K562 (cell line): ENCODE measurements at regions not wholly inside any gene's neighbourhood (a gene's known extent, or its start where the extent isn't known, plus 50 kb on each side); places are given as distances from the start of the nearest gene placed in this dataset.

ENCODE experiments used
- ATAC-seq: fragments of 200-7000 bp; cut with Tn5 transposase; 3 replicates; pipeline ENCODE4 v1.9.1; 2020; ENCODE audit warnings: moderate library complexity
- BruUV-seq: library from RNA; stranded (reverse); fragments of 400-500 nt; replicated peaks from 2 replicates; lab custom pipeline; 2021; lab: Mats Ljungman, UMichigan
- CTCF ChIA-PET: fragments of 300-600 bp; formaldehyde crosslinking; extraction: SDS; loops from one replicate; lab custom pipeline; 2021; ENCODE audit warnings: low intra/inter-chr PET ratio; lab: Yijun Ruan, JAX
- POLR2A ChIA-PET: fragments of 300-600, 350-650 bp; sonication (Branson Sonifier 250); formaldehyde crosslinking; extraction: SDS; loops from one replicate; lab custom pipeline; 2021; ENCODE audit warnings: antibody characterized with exemption, inconsistent platforms; lab: Yijun Ruan, JAX
- DNase-seq, 4 experiments: peaks; one replicate each; pipeline versions ENCODE4 v3.0.0 to v3.0.0-alpha.2; 2011 to 2018; ENCODE audit warnings: low spot score in 3 of 4, mixed read lengths in 3 of 4; ENCODE audit errors: extremely low read depth in 1 of 4
- FAIRE-seq: peaks from 2 replicates; lab custom pipeline; 2011; peaks lifted over from hg19 to GRCh38; lab: Jason Lieb, UNC
- H2AFZ ChIP-seq: 2 replicates; pipeline ENCODE4 v1.6.0; 2011; ENCODE audit warnings: low read depth, low read length, control low read depth, inconsistent platforms
- H3K27ac ChIP-seq: fragments of 200-600 bp; 3 replicates; pipeline ENCODE4 v1.8.0; 2011; ENCODE audit warnings: low read depth, mild to moderate bottlenecking, control low read depth, inconsistent platforms, low read length, moderate library complexity, mixed read lengths; ENCODE audit errors: extremely low read depth
- H3K27me3 ChIP-seq, 2 experiments: fragments of 300-600 bp in 1 of 2; 2 replicates in 1 of 2; 3 replicates in 1 of 2; pipeline versions ENCODE4 v1.6.0 to v1.8.0; 2011; ENCODE audit warnings: inconsistent platforms in 2 of 2, low read length in 2 of 2, mild to moderate bottlenecking in 1 of 2, mixed read lengths in 1 of 2, moderate library complexity in 1 of 2; ENCODE audit not compliant: control insufficient read depth in 2 of 2, insufficient read depth in 2 of 2
- H3K36me3 ChIP-seq: fragments of 300-600 bp; 3 replicates; pipeline ENCODE4 v1.8.0; 2011; ENCODE audit warnings: mild to moderate bottlenecking, low read length, inconsistent platforms; ENCODE audit not compliant: control insufficient read depth, insufficient read depth
- H3K4me1 ChIP-seq, 2 experiments: fragments of 200-600 bp in 1 of 2; replicated peaks in 1 of 2; 2 replicates in 1 of 2; 3 replicates in 1 of 2; pipeline versions ENCODE4 v1.5.1 to v1.8.0; 2011; ENCODE audit warnings: inconsistent platforms in 2 of 2, low read length in 2 of 2, mild to moderate bottlenecking in 1 of 2, mixed read lengths in 1 of 2, moderate library complexity in 1 of 2; ENCODE audit not compliant: control insufficient read depth in 2 of 2, insufficient read depth in 2 of 2
- H3K4me2 ChIP-seq: 2 replicates; pipeline ENCODE4 v1.6.1; 2011; ENCODE audit warnings: low read length, control low read depth, inconsistent platforms, mixed read lengths; ENCODE audit not compliant: insufficient read depth
- H3K4me3 ChIP-seq: fragments of 200-600 bp; sonication (generic), shearing (Covaris generic); 2 replicates; pipeline ENCODE4 v1.5.1; 2016; ENCODE audit warnings: control low read depth, inconsistent platforms
- H3K79me2 ChIP-seq: fragments of 200-600 bp; 3 replicates; pipeline ENCODE4 v1.8.0; 2011; ENCODE audit warnings: low read length, inconsistent platforms; ENCODE audit not compliant: control insufficient read depth, insufficient read depth
- H3K9ac ChIP-seq, 2 experiments: 2 replicates each; pipeline versions ENCODE4 v1.6.0 to v1.6.1; 2011; ENCODE audit warnings: low read depth in 2 of 2, low read length in 2 of 2, control low read depth in 1 of 2, inconsistent platforms in 1 of 2, mild to moderate bottlenecking in 1 of 2, mixed read lengths in 1 of 2; ENCODE audit not compliant: insufficient read depth in 1 of 2
- H3K9me1 ChIP-seq: one replicate; pipeline ENCODE4 v1.6.0; 2011; ENCODE audit warnings: inconsistent platforms, mild to moderate bottlenecking, low read length, moderate library complexity; ENCODE audit not compliant: control insufficient read depth, insufficient read depth
- H3K9me3 ChIP-seq: replicated peaks from 2 replicates; pipeline ENCODE4 v1.5.1; 2011; ENCODE audit warnings: low read depth, low read length, inconsistent platforms; ENCODE audit not compliant: control insufficient read depth, insufficient read depth
- H4K20me1 ChIP-seq: replicated peaks from 2 replicates; pipeline ENCODE4 v1.6.1; 2011; ENCODE audit warnings: low read length, inconsistent platforms, mixed read lengths; ENCODE audit not compliant: control insufficient read depth, insufficient read depth
- ARID3A ChIP-seq: IDR thresholded peaks from 2 replicates; pipeline ENCODE4 v1.6.1; 2012; ENCODE audit warnings: low read depth, low read length, improper control_type of control experiment, borderline replicate concordance
- ARID4B ChIP-seq: sonication (generic); formaldehyde crosslinking; IDR thresholded peaks from 2 replicates; pipeline ENCODE4 v1.8.0; 2022; ENCODE audit warnings: mild to moderate bottlenecking, missing genetic modification reagents
- E2F5 ChIP-seq: sonication (generic); formaldehyde crosslinking; IDR thresholded peaks from 2 replicates; pipeline ENCODE4 v1.8.0; 2022; ENCODE audit warnings: mild to moderate bottlenecking, missing genetic modification reagents
- KAT2B ChIP-seq: IDR thresholded peaks from one replicate; pipeline ENCODE4 v1.6.1; 2012; ENCODE audit warnings: low read depth, mild to moderate bottlenecking, control low read depth, inconsistent platforms, low read length, moderate library complexity
- MBD1 ChIP-seq: fragments of 250-450 bp; sonication (Bioruptor Pico); IDR thresholded peaks from 2 replicates; pipeline ENCODE4 v1.8.0; 2022; ENCODE audit warnings: inconsistent platforms
- NCOA4 ChIP-seq: fragments of 450-650 bp; IDR thresholded peaks from 2 replicates; pipeline ENCODE4 v1.6.1; 2018; ENCODE audit warnings: mild to moderate bottlenecking; ENCODE audit not compliant: partially characterized antibody
- XRCC4 ChIP-seq: IDR thresholded peaks from one replicate; pipeline ENCODE4 v1.6.1; 2011; ENCODE audit not compliant: insufficient read depth, insufficient read length; ENCODE audit errors: extremely low read depth
- ZNF146 ChIP-seq: IDR thresholded peaks from one replicate; pipeline ENCODE4 v1.6.1; 2018; ENCODE audit warnings: missing compliant biosample characterization; ENCODE audit not compliant: unreplicated experiment
- ZNF436 ChIP-seq: fragments of 250-450, 450-650 bp; sonication (Bioruptor Pico); formaldehyde crosslinking; IDR thresholded peaks from 2 replicates; pipeline ENCODE4 v1.7.0; 2020; ENCODE audit warnings: mild to moderate bottlenecking
- WGBS: fragments of 100-300 bp; shearing (Covaris generic); methylation state at CpG from one replicate; pipeline ENCODE4 v1.1.6; 2016; ENCODE audit warnings: low coverage, mixed read lengths; ENCODE audit not compliant: insufficient coverage; ENCODE audit errors: missing lambda C conversion rate; 5-methylcytosine and 5-hydroxymethylcytosine counted together
- in situ Hi-C: fragments of 300-500 bp; cut with MboI; formaldehyde crosslinking; loops from 4 replicates; pipeline ENCODE4 v1.15.0; 2018; ENCODE audit warnings: inconsistent platforms, mixed read lengths
- intact Hi-C: fragments of 100-400 bp; cut with micrococcal nuclease; formaldehyde crosslinking; loops from 2 replicates; pipeline ENCODE4 v1.14.2; 2022

- TF ChIP-seq ARID4B (CRISPR knock-in tag), result no peak
- no peak for TF ChIP-seq ZNF146 (CRISPR knock-in tag)
Measured at GRCh38 chr12:76255281-76255680, 92.9 kb downstream of the BBS10 start (continued).

- in situ Hi-C loops, result no loop called here
- FAIRE-seq, result no peak
- no peak overlapping the region for H2AFZ ChIP-seq
- H3K27me3 ChIP-seq, result peaks cover 0 to 2% of the 10 kb centered on the region in 2 experiments; a peak in 1 of 5 replicates
- intact Hi-C loops, result no loop called here
- H3K36me3 ChIP-seq, result no peaks in the 10 kb centered on the region
- CTCF ChIA-PET, result no interaction called here
- H3K9ac ChIP-seq, result no peak overlapping the region
- H4K20me1 ChIP-seq, result no peaks in the 10 kb centered on the region
- no peaks in the 10 kb centered on the region for H3K79me2 ChIP-seq
- no peaks in the 10 kb centered on the region for H3K9me3 ChIP-seq
- H3K4me3 ChIP-seq, result no peak overlapping the region
- no peak overlapping the region for H3K4me2 ChIP-seq
- ATAC-seq, result no peak
- no TSS peak for BruUV-seq
- 42% methylated on average over 11 of the region's 11 CpGs for WGBS
- POLR2A ChIA-PET, result no interaction called here
- no peak overlapping the region for H3K27ac ChIP-seq
- H3K4me1 ChIP-seq, result peaks cover 0 to 5% of the 10 kb centered on the region in 2 experiments; a peak in 1 of 5 replicates
- no peaks in the 10 kb centered on the region for H3K9me1 ChIP-seq
- no peak for DNase-seq
- TF ChIP-seq ZNF436 (CRISPR knock-in tag), result no peak
- TF ChIP-seq E2F5 (CRISPR knock-in tag), result no peak
- no peak for TF ChIP-seq ARID3A
- TF ChIP-seq MBD1 (CRISPR knock-in tag), result no peak
- no peak for TF ChIP-seq NCOA4
- no peak for TF ChIP-seq XRCC4
- TF ChIP-seq KAT2B, result no peak
Measured at GRCh38 chr12:76252031-76252430, 96.2 kb downstream of the BBS10 start.
